GM19328 (cell line): ENCODE measurements at regions not wholly inside any gene's neighbourhood (a gene's known extent, or its start where the extent isn't known, plus 50 kb on each side); places are given as distances from the start of the nearest gene placed in this dataset.
A peak's percentile ranks its signal among the peaks of the same experiment; 100 is the strongest.

ENCODE experiments used
- ATAC-seq: cut with Tn5 transposase; IDR thresholded peaks from one replicate; pipeline ENCODE4 v1.9.1; 2021; ENCODE audit warnings: mild to moderate bottlenecking, moderate library complexity; ENCODE audit not compliant: unreplicated experiment

DNA sequence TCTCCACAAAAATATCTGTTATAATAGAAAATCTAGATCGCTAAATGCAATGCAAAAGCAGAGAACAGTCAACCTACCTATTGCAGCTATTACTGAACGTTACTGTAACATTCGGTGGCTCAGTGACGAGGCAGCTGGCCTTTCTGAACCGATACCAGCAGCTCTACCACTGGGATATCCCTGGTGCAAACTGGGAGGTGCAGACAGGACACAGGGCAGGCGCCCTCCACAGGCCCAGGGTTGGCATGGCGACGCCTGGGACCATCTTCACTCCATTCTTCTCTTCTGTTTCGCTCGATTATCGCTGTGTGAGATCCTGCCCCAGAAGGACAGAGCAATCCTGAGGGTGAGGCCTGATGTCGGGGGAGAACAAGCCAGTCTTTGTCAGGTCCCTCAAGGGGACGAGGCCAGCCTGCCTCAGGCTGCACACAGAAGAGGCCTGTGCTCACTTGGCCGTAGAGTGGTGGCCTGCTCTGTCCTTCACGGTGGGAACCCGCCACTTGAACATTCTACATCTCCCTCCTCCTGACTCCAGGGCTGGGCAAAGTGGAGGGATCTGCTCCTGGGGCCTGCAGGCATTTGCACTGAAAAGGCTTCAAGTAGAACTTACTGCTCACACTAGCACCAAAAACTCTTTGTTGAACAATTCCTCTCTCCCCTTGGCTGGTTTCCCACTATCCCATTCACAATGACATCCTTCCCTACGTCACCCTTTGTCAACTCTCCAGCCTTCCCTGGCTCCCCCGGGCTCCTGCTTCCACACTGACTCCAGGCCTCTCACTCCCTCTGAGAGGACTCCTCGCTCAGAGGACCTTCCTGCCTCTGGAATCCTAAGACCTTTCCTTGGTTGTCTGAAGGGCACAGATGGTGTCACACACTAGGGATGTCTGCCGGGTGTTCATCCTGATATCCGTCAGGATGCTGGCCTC, 49.7 kb downstream of the CYRIA start:
- no peak for ATAC-seq

DNA sequence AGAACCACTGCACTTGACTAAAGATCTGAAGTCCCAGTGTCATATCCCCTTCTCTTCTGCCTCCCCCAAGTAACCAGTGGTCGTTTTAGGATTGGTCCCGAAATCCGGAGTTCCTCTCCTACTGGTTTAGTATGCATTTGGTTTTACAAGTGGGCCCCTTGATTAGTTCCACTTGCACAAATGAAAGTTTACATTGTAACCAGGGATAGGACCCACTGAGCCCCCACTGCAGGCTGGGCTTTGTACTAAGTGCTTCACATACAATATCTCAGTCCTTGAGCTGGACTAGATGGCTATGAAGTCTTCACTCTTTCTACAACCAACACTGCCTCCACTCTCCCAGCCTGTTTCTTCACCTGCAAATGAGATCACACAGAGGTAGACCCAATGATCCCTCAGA, 50.4 kb downstream of the CYRIA start:
- ATAC-seq, result no peak

DNA sequence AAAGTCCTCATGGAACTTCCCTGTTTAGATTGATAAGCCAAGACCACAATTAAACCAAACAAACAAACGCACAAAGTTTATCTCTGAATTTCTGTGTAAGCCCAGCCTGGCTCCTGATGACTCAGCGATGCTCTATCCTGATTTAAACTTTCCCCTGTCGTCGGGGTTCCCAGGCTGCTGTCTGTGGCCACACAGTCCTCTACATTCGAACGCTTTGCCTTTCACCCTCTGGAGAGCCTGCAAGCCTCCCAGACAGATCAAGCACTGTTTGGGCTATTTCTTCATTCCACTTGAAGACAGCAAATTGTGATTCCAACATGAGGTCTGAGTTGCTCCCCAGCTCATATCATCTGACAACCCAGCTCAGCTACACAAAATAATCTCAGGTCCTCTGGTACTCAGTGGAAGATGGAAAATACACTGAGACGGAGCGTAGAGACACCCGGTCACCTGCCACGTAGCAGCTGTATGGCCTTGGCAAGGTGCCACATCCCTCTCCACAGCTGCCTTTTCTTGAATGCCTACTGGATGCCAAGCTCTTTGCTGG, 51.2 kb downstream of the CYRIA start:
- no peak for ATAC-seq

DNA sequence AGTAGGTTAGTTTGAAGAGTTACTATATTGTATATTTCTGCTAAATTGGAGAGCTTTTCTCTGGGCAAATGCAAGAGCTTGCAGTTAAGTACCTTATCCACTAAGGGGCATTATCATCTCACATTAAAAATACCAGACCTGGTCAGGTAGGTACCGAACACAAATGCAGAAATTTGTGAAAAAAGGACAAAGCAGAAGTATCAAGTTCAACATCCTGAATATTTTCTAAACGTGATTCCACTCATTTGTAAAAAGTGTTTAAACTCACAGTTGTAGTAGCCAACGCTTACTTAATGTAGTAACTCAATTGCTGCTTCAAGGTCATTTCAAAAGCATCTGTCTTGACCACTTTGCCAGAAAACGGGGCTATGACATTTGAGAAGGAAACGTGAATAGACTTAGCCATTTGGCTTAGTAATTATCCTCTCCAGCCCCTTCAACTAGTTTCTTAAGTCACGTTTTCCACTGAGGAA, 52.1 kb downstream of the CYRIA start:
- ATAC-seq, result no peak

- ATAC-seq, result no peak
Observed at GRCh38 chr2:16612490-16612889, 53.1 kb downstream of the CYRIA start.

GRCh38 chr2:16609786-16610185, 55.8 kb downstream of the CYRIA start:
- ATAC-seq, result no peak

- peak; percentile 89 for ATAC-seq
Observed at GRCh38 chr2:16608661-16609643, 56.7 kb downstream of the CYRIA start.

DNA sequence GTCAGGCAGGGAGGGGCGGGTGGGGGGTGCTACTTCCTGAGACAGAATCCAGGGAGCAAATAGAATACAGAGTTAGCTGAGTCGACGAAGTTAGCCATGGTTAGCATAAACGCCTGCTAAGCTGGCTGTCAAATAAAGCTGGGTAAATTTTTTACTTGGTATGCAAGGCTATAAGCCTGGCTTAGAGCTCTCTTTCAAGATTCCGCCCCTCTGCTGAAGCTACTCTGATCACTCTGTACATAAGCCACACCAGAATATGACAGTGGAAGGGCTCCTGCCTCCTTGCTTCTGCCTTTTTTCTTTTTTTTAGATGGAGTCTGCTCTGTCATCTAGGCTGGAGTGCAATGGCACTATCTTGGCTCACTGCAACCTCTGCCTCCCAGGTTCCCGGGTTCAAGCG, 58.3 kb downstream of the CYRIA start:
- no peak for ATAC-seq

GRCh38 chr2:16604236-16604635, 61.4 kb downstream of the CYRIA start:
- ATAC-seq, result no peak

- ATAC-seq, result no peak
Observed at GRCh38 chr2:16591370-16591933, 74.2 kb downstream of the CYRIA start.

DNA sequence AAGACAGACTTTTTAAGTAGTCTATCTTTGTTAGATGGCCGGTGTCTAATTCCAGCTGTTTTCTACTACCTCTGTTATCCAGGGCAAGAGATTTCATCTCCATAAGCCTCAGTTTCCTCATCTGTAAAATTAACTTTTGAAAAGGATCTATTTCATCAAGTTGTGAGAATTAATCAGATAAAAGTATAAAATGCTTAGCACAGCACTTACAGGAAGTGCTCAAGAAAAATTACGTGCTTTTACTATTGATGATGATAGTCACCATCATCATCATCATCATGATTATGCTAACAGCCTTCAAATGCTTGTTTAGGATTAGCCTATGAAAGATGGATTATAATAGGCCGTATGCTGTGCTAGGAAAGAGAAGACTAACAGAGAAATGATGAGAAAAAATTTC, 76.2 kb downstream of the CYRIA start:
- no peak for ATAC-seq

- ATAC-seq, result no peak
Observed at GRCh38 chr2:16588565-16588964, 77.1 kb downstream of the CYRIA start.

GRCh38 chr2:16587601-16588000, 78.0 kb downstream of the CYRIA start:
- ATAC-seq, result no peak

DNA sequence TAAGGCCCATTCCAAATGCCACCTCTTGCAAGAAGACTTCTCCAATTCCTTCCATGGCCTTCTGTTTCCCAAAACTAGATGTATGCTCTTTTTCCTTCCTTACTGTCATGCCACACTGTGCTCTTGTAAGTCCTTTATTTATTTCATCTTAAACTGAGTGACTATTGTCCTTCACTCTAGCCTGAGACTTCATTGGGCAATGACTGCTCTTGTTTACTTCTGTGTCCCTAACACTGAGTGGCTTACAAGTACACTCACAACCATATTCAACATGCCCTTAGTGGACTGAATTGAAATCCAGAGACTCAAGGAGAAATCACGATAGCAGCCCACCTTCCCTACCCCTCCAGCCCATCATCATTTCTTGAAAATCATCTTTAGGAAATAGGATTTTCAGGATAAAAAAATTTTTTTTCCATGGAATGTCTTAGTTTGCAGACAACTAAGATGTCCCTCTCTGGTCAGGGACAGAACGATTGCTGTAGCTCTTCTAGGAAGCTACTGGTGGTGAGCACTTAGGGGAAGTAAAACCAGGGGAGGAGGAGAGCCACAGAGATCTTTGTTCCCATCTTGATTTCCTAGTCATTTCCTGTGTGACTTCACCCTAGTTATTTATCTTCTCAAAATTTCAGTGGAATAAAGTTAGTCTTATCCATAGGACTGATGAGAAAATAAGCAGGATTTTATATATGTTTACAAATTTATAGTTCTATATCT, 80.7 kb downstream of the CYRIA start:
- no peak for ATAC-seq

DNA sequence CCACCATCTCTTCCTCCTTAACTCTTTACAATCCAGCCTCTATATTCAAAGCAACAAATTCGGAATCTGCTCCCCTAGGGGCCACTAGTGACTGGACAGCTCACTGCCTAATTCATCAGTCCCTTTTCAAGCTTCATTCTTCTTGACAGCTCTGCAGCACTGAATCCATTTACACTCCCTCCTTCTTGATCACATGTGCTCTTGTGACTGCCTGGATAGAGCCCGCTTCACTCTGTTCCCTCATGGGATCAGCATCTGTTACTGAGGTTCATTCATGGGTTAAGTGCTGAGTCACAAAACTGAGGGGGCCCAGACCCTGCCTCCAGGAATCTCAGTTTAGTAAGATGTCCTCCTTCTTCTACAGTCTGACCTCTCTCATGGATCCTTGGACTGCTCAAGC, 81.5 kb downstream of the CYRIA start:
- ATAC-seq, result no peak

DNA sequence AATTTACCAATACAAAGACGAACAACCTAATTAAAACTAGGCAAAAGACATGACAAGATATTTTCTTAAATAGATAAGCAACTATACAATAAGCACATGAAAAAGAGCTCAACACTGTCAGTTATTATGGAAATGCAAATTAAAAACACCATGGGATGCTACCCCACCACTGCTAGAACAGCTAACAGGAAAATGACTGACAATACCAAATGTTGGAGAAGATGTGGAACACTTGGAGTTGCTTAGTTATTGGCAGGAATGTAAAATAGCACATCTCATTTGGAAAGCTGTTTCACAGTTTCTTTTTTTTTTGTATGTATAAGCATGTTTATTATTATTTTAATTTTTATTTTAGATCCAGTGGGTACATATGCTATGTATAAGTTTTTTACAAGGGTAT, 84.4 kb downstream of the CYRIA start:
- ATAC-seq, result no peak

DNA sequence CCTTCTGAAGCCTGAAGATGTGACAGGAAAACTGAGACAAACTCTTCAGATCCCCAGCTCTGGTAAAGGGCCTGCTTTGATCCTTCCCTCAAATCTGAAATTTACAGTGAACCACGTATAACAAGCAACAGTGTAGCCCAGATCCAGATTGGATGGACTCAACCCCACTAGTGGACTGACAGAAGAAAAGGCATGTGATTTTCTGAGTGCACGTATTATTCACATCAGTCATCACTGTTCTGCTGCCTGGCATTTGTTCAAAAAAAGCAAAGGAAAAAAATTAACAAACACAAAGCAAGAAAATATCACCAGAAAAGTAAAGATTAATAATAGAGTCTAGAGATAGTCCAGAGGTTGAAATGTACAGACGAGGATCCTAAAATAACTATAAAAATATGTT, 87.6 kb downstream of the CYRIA start:
- ATAC-seq, result no peak

- no peak for ATAC-seq
Observed at GRCh38 chr2:16570516-16570915, 95.1 kb downstream of the CYRIA start.

DNA sequence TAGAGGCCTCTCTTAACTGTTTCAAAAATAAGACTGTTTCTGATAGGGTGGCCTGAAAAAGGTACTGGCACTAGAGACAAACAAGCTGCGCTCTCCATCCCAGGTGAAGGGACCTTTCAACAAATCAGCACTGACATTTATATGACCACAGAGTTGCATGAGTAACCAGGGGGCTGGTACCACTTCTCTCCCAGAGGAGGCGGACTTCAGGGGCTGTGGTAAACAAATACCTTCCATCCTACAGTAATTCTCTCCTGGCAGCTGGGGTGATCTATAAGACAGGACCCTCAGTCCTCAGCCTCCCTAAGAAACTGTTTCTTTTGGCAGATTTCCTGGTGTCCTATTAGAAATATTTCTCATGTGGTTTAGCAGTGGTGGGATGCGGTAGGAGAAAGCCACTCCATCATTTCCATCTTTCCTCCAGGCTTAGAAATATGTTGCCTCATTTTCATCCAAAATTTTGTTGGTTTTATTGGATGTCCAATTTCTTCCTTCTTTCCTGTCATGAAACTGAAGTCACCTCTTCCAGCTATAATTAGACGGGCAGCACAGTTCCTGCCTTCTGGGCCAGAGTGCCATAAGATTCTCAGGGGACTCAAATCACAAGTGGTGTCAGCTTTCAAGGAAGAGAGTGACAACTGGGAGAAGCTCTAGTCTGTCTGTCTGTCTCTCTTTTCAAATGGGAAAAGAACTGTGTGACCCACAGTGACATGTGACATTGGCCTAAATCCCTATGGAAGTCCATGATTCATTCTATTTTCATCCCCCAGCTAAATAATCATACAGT, 96.4 kb downstream of the CYRIA start:
- ATAC-seq, result no peak

GRCh38 chr2:16566701-16567100, 98.9 kb downstream of the CYRIA start:
- ATAC-seq, result no peak
